ENCODE measurements at regions not wholly inside any gene's neighbourhood (a gene's known extent, or its start where the extent isn't known, plus 50 kb on each side); places are given as distances from the start of the nearest gene placed in this dataset.

DNA sequence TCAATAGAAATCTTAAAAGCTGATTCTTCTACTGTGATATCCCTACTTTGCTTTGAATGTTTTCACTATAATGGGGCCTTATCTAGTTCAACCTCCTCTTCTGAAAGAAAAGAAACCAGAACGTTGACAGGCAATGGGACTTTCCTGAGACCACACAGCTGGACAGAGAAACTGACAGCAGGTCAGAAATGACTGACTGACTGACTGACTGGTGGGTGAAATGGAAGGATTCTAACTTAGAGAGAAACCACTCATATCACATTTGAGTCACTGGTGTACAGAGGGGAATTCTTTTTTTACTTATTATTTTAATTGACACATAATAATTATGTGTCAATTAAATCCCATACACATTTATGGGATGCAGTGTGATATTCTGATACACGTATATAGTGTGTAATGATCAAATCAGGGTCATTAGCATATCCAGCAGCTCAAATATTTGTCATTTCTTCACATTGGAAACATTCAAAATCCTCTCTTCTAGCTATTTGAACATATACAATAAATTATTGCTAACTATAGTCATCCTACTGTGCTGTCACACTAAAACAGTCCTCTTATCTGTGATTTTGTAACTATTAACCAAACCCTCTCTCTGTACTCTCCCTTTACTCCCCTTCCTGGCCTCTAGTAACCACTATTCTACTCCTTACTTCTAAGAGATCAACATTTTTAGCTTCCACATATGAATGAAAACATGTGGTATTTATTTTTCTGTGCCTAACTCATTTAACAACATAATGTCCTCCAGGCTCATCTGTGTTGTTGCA is 64.8 kb upstream of the NRSN1 start (continued):
- TF ChIP-seq ZNF223 (tag by site-specific recombination; IDR thresholded peaks at IDR 0.05): no peak

DNA sequence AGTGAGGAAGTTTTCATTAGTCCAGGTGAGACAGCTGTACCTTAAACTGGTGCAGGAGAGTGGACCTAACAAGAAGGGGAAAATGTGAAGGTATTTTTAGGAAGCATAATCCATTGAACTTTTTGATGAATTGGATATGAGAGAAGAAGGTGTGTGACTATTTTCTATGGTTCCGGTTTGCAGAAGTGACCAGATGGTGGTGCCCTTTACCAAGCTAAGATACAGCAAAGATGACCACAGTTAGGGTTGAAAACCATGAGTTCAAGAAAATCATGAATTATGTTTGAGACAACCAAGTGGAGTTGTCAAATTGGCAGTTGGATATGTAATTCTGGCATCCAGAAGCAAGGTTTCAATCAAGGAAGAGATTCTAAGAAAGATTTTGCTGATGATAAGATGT is 61.9 kb upstream of the NRSN1 start:
- Histone ChIP-seq H3K4me1 (ENCODE audit: control insufficient read depth, insufficient read depth, low read length) (no peaks in the 10 kb centered on the region), H3K27ac (ENCODE audit: extremely low read depth, low read depth, low read length) (no peak overlapping the region), H3K4me3 (ENCODE audit: low read depth, low read length) (no peak overlapping the region), H3K9me3 (ENCODE audit: control insufficient read depth, insufficient read depth, low read depth, low read length) (no peaks in the 10 kb centered on the region), H3K36me3 (ENCODE audit: control insufficient read depth in 2 of 2, insufficient read depth in 1 of 2, low read length in 2 of 2) (no peaks in the 10 kb centered on the region)
- CTCF ChIA-PET: interaction anchor here (0.6 to 2.1 kb wide), 8 partner anchors 127 to 434 kb away, joined by 3 to 11 read pairs (median 4); no protein-coding TSS in a partner anchor
- POLR2A ChIA-PET: no interaction called here
- TF ChIP-seq ZNF654 (tag by site-specific recombination; IDR thresholded peaks at IDR 0.05; ENCODE audit: low read depth) (peak; percentile 74), ZNF10 (tag by site-specific recombination; IDR thresholded peaks at IDR 0.05) (no peak)
- TF ChIP-seq, protein P1, sequence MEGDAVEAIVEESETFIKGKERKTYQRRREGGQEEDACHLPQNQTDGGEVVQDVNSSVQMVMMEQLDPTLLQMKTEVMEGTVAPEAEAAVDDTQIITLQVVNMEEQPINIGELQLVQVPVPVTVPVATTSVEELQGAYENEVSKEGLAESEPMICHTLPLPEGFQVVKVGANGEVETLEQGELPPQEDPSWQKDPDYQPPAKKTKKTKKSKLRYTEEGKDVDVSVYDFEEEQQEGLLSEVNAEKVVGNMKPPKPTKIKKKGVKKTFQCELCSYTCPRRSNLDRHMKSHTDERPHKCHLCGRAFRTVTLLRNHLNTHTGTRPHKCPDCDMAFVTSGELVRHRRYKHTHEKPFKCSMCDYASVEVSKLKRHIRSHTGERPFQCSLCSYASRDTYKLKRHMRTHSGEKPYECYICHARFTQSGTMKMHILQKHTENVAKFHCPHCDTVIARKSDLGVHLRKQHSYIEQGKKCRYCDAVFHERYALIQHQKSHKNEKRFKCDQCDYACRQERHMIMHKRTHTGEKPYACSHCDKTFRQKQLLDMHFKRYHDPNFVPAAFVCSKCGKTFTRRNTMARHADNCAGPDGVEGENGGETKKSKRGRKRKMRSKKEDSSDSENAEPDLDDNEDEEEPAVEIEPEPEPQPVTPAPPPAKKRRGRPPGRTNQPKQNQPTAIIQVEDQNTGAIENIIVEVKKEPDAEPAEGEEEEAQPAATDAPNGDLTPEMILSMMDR (tag by site-specific recombination; IDR thresholded peaks at IDR 0.05): peak; percentile 43; the same call in 1 of the 2 replicates

DNA sequence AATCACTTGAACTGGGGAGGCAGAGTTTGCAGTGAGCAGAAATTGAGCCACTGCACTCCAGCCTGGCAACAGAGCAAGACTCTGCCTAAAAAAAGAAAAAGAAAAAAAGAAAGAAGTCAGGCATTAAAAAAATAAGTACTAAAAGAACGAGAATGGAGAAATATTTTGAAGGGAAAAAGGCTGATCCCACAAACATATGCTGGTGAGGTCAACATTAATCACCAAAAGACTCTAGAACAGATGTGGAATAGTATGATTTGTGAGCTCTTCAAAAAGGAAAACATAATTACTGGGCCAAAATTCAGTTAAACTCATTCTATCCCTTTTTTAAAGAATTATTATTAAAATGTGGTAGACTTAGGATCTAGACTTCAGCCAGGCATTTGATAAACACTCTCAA is 61.2 kb upstream of the NRSN1 start:
- no peak overlapping the region for H3K4me3 ChIP-seq (ENCODE audit: low read depth, low read length)
- H3K36me3 ChIP-seq (ENCODE audit: control insufficient read depth in 2 of 2, insufficient read depth in 1 of 2, low read length in 2 of 2): no peaks in the 10 kb centered on the region
- no peaks in the 10 kb centered on the region for H3K9me3 ChIP-seq (ENCODE audit: control insufficient read depth, insufficient read depth, low read depth, low read length)
- ChIA-PET POLR2A (no interaction called here), CTCF (interaction anchor here (0.6 to 2.1 kb wide), 7 partner anchors 126 to 1004 kb away, joined by 3 to 10 read pairs (median 3); no protein-coding TSS in a partner anchor)
- TF ChIP-seq ZNF791 (tag by site-specific recombination; IDR thresholded peaks at IDR 0.05): no peak
- no peak for TF ChIP-seq ZNF202 (tag by site-specific recombination; IDR thresholded peaks at IDR 0.05; ENCODE audit: borderline replicate concordance)
- no peak for TF ChIP-seq ZIC2 (tag by site-specific recombination; IDR thresholded peaks at IDR 0.05)
- TF ChIP-seq KLF8 (tag by site-specific recombination; IDR thresholded peaks at IDR 0.05): no peak
- TF ChIP-seq ZNF658 (tag by site-specific recombination; IDR thresholded peaks at IDR 0.05): no peak
- no peak for TF ChIP-seq MZF1 (tag by site-specific recombination; IDR thresholded peaks at IDR 0.05; ENCODE audit: borderline replicate concordance)
- TF ChIP-seq ZNF114 (tag by site-specific recombination; IDR thresholded peaks at IDR 0.05): no peak
- TF ChIP-seq, protein P2, sequence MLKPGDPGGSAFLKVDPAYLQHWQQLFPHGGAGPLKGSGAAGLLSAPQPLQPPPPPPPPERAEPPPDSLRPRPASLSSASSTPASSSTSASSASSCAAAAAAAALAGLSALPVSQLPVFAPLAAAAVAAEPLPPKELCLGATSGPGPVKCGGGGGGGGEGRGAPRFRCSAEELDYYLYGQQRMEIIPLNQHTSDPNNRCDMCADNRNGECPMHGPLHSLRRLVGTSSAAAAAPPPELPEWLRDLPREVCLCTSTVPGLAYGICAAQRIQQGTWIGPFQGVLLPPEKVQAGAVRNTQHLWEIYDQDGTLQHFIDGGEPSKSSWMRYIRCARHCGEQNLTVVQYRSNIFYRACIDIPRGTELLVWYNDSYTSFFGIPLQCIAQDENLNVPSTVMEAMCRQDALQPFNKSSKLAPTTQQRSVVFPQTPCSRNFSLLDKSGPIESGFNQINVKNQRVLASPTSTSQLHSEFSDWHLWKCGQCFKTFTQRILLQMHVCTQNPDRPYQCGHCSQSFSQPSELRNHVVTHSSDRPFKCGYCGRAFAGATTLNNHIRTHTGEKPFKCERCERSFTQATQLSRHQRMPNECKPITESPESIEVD (tag by site-specific recombination; IDR thresholded peaks at IDR 0.05): no peak
- TF ChIP-seq, protein P3, sequence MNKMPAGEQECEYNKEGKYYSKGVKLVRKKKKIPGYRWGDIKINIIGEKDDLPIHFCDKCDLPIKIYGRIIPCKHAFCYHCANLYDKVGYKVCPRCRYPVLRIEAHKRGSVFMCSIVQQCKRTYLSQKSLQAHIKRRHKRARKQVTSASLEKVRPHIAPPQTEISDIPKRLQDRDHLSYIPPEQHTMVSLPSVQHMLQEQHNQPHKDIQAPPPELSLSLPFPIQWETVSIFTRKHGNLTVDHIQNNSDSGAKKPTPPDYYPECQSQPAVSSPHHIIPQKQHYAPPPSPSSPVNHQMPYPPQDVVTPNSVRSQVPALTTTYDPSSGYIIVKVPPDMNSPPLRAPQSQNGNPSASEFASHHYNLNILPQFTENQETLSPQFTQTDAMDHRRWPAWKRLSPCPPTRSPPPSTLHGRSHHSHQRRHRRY (tag by site-specific recombination; IDR thresholded peaks at IDR 0.05): no peak
- no peak for TF ChIP-seq ZNF23 (tag by site-specific recombination; IDR thresholded peaks at IDR 0.05; ENCODE audit: borderline replicate concordance)
- no peak for TF ChIP-seq OSR2 (tag by site-specific recombination; IDR thresholded peaks at IDR 0.05)
- no peak for TF ChIP-seq ZSCAN30 (tag by site-specific recombination; IDR thresholded peaks at IDR 0.05)
- TF ChIP-seq ZXDB (tag by site-specific recombination; IDR thresholded peaks at IDR 0.05): no peak
- TF ChIP-seq, protein P4, sequence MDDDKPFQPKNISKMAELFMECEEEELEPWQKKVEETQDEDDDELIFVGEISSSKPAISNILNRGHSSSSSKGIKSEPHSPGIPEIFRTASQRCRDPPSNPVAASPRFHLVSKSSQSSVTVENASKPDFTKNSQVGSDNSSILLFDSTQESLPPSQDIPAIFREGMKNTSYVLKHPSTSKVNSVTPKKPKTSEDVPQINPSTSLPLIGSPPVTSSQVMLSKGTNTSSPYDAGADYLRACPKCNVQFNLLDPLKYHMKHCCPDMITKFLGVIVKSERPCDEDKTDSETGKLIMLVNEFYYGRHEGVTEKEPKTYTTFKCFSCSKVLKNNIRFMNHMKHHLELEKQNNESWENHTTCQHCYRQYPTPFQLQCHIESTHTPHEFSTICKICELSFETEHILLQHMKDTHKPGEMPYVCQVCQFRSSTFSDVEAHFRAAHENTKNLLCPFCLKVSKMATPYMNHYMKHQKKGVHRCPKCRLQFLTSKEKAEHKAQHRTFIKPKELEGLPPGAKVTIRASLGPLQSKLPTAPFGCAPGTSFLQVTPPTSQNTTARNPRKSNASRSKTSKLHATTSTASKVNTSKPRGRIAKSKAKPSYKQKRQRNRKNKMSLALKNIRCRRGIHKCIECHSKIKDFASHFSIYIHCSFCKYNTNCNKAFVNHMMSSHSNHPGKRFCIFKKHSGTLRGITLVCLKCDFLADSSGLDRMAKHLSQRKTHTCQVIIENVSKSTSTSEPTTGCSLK (tag by site-specific recombination; IDR thresholded peaks at IDR 0.05): no peak
- TF ChIP-seq, protein P5, sequence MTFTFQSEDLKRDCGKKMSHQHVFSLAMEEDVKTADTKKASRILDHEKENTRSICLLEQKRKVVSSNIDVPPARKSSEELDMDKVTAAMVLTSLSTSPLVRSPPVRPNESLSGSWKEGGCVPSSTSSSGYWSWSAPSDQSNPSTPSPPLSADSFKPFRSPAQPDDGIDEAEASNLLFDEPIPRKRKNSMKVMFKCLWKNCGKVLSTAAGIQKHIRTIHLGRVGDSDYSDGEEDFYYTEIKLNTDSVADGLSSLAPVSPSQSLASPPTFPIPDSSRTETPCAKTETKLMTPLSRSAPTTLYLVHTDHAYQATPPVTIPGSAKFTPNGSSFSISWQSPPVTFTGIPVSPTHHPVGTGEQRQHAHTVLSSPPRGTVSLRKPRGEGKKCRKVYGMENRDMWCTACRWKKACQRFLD (tag by site-specific recombination; IDR thresholded peaks at IDR 0.05): no peak
- TF ChIP-seq GFI1B (tag by site-specific recombination; IDR thresholded peaks at IDR 0.05): no peak
- TF ChIP-seq, protein P6, sequence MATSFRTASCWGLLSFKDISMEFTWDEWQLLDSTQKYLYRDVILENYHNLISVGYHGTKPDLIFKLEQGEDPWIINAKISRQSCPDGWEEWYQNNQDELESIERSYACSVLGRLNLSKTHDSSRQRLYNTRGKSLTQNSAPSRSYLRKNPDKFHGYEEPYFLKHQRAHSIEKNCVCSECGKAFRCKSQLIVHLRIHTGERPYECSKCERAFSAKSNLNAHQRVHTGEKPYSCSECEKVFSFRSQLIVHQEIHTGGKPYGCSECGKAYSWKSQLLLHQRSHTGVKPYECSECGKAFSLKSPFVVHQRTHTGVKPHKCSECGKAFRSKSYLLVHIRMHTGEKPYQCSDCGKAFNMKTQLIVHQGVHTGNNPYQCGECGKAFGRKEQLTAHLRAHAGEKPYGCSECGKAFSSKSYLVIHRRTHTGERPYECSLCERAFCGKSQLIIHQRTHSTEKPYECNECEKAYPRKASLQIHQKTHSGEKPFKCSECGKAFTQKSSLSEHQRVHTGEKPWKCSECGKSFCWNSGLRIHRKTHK (tag by site-specific recombination; IDR thresholded peaks at IDR 0.05): no peak
- no peak overlapping the region for H3K27ac ChIP-seq (ENCODE audit: extremely low read depth, low read depth, low read length)
- no peaks in the 10 kb centered on the region for H3K4me1 ChIP-seq (ENCODE audit: control insufficient read depth, insufficient read depth, low read length)
